ENCODE measurements at regions not wholly inside any gene's neighbourhood (a gene's known extent, or its start where the extent isn't known, plus 50 kb on each side); places are given as distances from the start of the nearest gene placed in this dataset.
"Not testable (repeated sequence)": the region's sequence is repeated elsewhere in the genome, so short reads cannot be mapped to it uniquely, and the experiment has no call there.

GRCh38 chr12:46530373-46531056, 157.9 kb upstream of the SLC38A2 start:
- no peak for DNase-seq (ENCODE audit: low read depth, low spot score)
- H3K27ac ChIP-seq, result no peak overlapping the region

GRCh38 chr12:46526233-46526632, 153.7 kb upstream of the SLC38A2 start:
- DNase-seq (ENCODE audit: low read depth, low spot score), result no peak
- no peak overlapping the region for H3K27ac ChIP-seq

GRCh38 chr12:46524778-46525177, 152.2 kb upstream of the SLC38A2 start:
- no peak for DNase-seq (ENCODE audit: low read depth, low spot score)
- peak overlapping the region; percentile 77 for H3K27ac ChIP-seq

- peak overlapping the region; percentile 77 for H3K27ac ChIP-seq
- DNase-seq (ENCODE audit: low read depth, low spot score), result peak; percentile 88
These were observed 151.5 kb upstream of the SLC38A2 start for GRCh38 chr12:46523863-46524770.

GRCh38 chr12:46523446-46523845, 150.9 kb upstream of the SLC38A2 start:
- no peak for DNase-seq (ENCODE audit: low read depth, low spot score)
- H3K27ac ChIP-seq, result peak overlapping the region; percentile 77

- no peak for DNase-seq (ENCODE audit: low read depth, low spot score)
- H3K27ac ChIP-seq, result peak overlapping the region; percentile 77
These were observed 149.5 kb upstream of the SLC38A2 start for GRCh38 chr12:46522071-46522470.

- no peak for DNase-seq (ENCODE audit: low read depth, low spot score)
- H3K27ac ChIP-seq, result no peak overlapping the region
These were observed 148.6 kb upstream of the SLC38A2 start for GRCh38 chr12:46521145-46521544.

GRCh38 chr12:46519407-46519806, 146.8 kb upstream of the SLC38A2 start:
- DNase-seq (ENCODE audit: low read depth, low spot score), result no peak
- no peak overlapping the region for H3K27ac ChIP-seq

- no peak overlapping the region for H3K27ac ChIP-seq
- no peak for DNase-seq (ENCODE audit: low read depth, low spot score)
These were observed 146.2 kb upstream of the SLC38A2 start for GRCh38 chr12:46518729-46519128.

- H3K27ac ChIP-seq, result no peak overlapping the region
- no peak for DNase-seq (ENCODE audit: low read depth, low spot score)
These were observed 145.6 kb upstream of the SLC38A2 start for GRCh38 chr12:46518169-46518568.

GRCh38 chr12:46517579-46517962, 145.0 kb upstream of the SLC38A2 start:
- DNase-seq (ENCODE audit: low read depth, low spot score), result no peak
- H3K27ac ChIP-seq, result no peak overlapping the region

GRCh38 chr12:46516933-46517578, 144.5 kb upstream of the SLC38A2 start:
- DNase-seq (ENCODE audit: low read depth, low spot score), result no peak

GRCh38 chr12:46516238-46516932, 143.8 kb upstream of the SLC38A2 start:
- DNase-seq (ENCODE audit: low read depth, low spot score), result no peak
- no peak overlapping the region for H3K27ac ChIP-seq

More at GRCh38 chr12:46516933-46517578, 144.5 kb upstream of the SLC38A2 start:
- H3K27ac ChIP-seq, result no peak overlapping the region

GRCh38 chr12:46515829-46516228, 143.3 kb upstream of the SLC38A2 start:
- no peak overlapping the region for H3K27ac ChIP-seq
- DNase-seq (ENCODE audit: low read depth, low spot score), result no peak

GRCh38 chr12:46514886-46515285, 142.3 kb upstream of the SLC38A2 start:
- no peak for DNase-seq (ENCODE audit: low read depth, low spot score)
- no peak overlapping the region for H3K27ac ChIP-seq

- DNase-seq (ENCODE audit: low read depth, low spot score); H3K27ac ChIP-seq: not testable (repeated sequence)
These were observed 137.7 kb upstream of the SLC38A2 start for GRCh38 chr12:46510257-46510656.

GRCh38 chr12:46509135-46509534, 136.6 kb upstream of the SLC38A2 start:
- no peak overlapping the region for H3K27ac ChIP-seq
- DNase-seq (ENCODE audit: low read depth, low spot score), result no peak

- DNase-seq (ENCODE audit: low read depth, low spot score), result no peak
These were observed 136.1 kb upstream of the SLC38A2 start for GRCh38 chr12:46508651-46509050.

GRCh38 chr12:46507766-46508165, 135.2 kb upstream of the SLC38A2 start:
- DNase-seq (ENCODE audit: low read depth, low spot score), result no peak
- peak overlapping the region; percentile 50 for H3K27ac ChIP-seq

More at GRCh38 chr12:46508651-46509050, 136.1 kb upstream of the SLC38A2 start:
- peak overlapping the region; percentile 50 for H3K27ac ChIP-seq

GRCh38 chr12:46506961-46507360, 134.4 kb upstream of the SLC38A2 start:
- H3K27ac ChIP-seq, result no peak overlapping the region
- no peak for DNase-seq (ENCODE audit: low read depth, low spot score)
